Breast epithelium (tissue), 4 donors: ENCODE measurements at regions not wholly inside any gene's neighbourhood (a gene's known extent, or its start where the extent isn't known, plus 50 kb on each side); places are given as distances from the start of the nearest gene placed in this dataset.

Experiments
- DNase-seq, 2 donors: peaks; one replicate each; pipeline ENCODE4 v3.0.0-alpha.2; 2019; ENCODE audit warnings: low spot score in 2 of 2
- H3K27ac ChIP-seq, 2 donors: fragments of 200-600 bp; sonication (generic) in 1 of 2; one replicate each; pipeline ENCODE4 v1.5.1; 2016 to 2019; ENCODE audit warnings: mild to moderate bottlenecking in 1 of 2
- H3K27me3 ChIP-seq, 2 donors: fragments of 200-600 bp; sonication (generic) in 1 of 2; one replicate each; pipeline versions ENCODE4 v1.5.1 to v1.6.0; 2017 to 2019; ENCODE audit warnings: control low read depth in 1 of 2, mild to moderate bottlenecking in 1 of 2
- H3K36me3 ChIP-seq: fragments of 200-600 bp; one replicate; pipeline ENCODE4 v1.5.1; 2019
- H3K4me1 ChIP-seq, 2 donors: fragments of 200-600 bp; sonication (generic); one replicate each; pipeline ENCODE4 v1.5.1; 2016 to 2019; ENCODE audit warnings: control low read depth in 1 of 2
- H3K4me3 ChIP-seq, 3 donors: fragments of 200-600 bp; sonication (generic); 1 replicate in 2 of 3; 2 replicates in 1 of 3; pipeline ENCODE4 v1.5.1; 2016 to 2019; ENCODE audit warnings: mild to moderate bottlenecking in 3 of 3, moderate library complexity in 2 of 3
- H3K9me3 ChIP-seq, 2 donors: fragments of 200-600 bp; sonication (generic) in 1 of 2; one replicate each; pipeline ENCODE4 v1.5.1; 2016 to 2019; ENCODE audit warnings: control low read depth in 1 of 2
- POLR2A ChIP-seq: fragments of 450-650 bp; IDR thresholded peaks from one replicate; pipeline ENCODE4 v1.6.1; 2016; ENCODE audit warnings: antibody characterized with exemption, mild to moderate bottlenecking, moderate library complexity
- POLR2AphosphoS5 ChIP-seq, 3 donors: sonication (generic); formaldehyde crosslinking; IDR thresholded peaks; one replicate each; pipeline ENCODE4 v1.6.1; 2017; ENCODE audit warnings: antibody characterized with exemption in 3 of 3
- intact Hi-C: fragments of 100-400 bp; cut with DNase I; formaldehyde crosslinking; loops from one replicate; pipeline ENCODE4 v1.15.1; 2023; ENCODE audit warnings: low total_unique reads
- TF ChIP-seq, protein P1 (sequence below), 3 donors: fragments of 450-650 bp; IDR thresholded peaks; one replicate each; pipeline ENCODE4 v1.5.1; 2016 to 2017; ENCODE audit warnings: antibody characterized with exemption in 3 of 3, mild to moderate bottlenecking in 3 of 3, moderate library complexity in 3 of 3

DNA sequence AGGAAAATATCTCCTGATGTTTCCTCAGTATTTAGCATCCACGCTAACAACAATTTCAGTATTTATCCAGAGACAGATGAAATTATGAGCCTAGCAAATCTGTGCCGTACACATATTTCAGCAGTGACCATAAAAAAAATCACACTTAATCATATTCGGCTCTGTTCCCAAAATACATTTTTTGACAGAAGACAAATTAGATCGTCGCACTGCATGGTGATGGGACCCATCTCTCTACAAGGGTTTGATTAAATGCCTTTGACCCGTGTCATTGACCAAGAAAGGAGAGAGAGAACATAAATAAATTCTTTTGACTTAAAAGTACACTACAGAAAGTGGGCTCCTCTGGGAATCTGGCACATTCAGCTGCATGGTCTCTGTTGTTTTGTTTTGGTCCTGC, 215.3 kb upstream of the SEMA6D start:
- TF ChIP-seq, protein P1, sequence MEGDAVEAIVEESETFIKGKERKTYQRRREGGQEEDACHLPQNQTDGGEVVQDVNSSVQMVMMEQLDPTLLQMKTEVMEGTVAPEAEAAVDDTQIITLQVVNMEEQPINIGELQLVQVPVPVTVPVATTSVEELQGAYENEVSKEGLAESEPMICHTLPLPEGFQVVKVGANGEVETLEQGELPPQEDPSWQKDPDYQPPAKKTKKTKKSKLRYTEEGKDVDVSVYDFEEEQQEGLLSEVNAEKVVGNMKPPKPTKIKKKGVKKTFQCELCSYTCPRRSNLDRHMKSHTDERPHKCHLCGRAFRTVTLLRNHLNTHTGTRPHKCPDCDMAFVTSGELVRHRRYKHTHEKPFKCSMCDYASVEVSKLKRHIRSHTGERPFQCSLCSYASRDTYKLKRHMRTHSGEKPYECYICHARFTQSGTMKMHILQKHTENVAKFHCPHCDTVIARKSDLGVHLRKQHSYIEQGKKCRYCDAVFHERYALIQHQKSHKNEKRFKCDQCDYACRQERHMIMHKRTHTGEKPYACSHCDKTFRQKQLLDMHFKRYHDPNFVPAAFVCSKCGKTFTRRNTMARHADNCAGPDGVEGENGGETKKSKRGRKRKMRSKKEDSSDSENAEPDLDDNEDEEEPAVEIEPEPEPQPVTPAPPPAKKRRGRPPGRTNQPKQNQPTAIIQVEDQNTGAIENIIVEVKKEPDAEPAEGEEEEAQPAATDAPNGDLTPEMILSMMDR (IDR thresholded peaks at IDR 0.05): no peak
- TF ChIP-seq POLR2AphosphoS5 (IDR thresholded peaks at IDR 0.05) (no peak), POLR2A (no peak)
- no peaks in the 10 kb centered on the region for H3K4me1 ChIP-seq
- DNase-seq: no peak

DNA sequence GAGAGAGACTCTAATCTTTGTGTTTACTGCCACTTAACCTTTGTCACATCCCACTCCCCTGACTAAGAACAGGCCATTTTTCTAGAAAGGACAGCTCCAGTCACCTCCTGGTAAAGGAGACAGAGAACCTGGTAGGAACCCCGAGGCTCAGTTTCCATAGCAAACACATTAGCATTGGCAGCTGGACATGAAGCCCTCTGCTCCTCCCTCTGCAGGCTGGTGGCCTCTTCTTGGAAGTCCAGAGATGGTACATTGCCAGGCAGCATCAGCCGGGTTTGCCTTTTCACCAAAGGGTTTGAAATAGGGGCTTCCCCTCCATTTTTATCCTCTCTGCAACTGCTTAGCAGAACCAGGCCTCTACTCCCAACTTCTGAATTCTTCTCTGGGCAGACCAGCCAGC, 213.4 kb upstream of the SEMA6D start:
- Histone ChIP-seq H3K4me3 (no peak overlapping the region), H3K27me3 (no peaks in the 10 kb centered on the region), H3K27ac (no peak overlapping the region), H3K4me1 (no peaks in the 10 kb centered on the region), H3K36me3 (no peaks in the 10 kb centered on the region), H3K9me3 (no peaks in the 10 kb centered on the region)
- TF ChIP-seq POLR2AphosphoS5 (IDR thresholded peaks at IDR 0.05) (no peak), POLR2A (no peak)
- TF ChIP-seq, protein P1 (IDR thresholded peaks at IDR 0.05): no peak
- no peak for DNase-seq
- intact Hi-C loops: no loop called here

More for the DNA sequence above, 215.3 kb upstream of the SEMA6D start:
- no peak overlapping the region for H3K4me3 ChIP-seq
- no peaks in the 10 kb centered on the region for H3K27me3 ChIP-seq
- no peaks in the 10 kb centered on the region for H3K9me3 ChIP-seq
- no peak overlapping the region for H3K27ac ChIP-seq
- intact Hi-C loops: no loop called here
- H3K36me3 ChIP-seq: no peaks in the 10 kb centered on the region

DNA sequence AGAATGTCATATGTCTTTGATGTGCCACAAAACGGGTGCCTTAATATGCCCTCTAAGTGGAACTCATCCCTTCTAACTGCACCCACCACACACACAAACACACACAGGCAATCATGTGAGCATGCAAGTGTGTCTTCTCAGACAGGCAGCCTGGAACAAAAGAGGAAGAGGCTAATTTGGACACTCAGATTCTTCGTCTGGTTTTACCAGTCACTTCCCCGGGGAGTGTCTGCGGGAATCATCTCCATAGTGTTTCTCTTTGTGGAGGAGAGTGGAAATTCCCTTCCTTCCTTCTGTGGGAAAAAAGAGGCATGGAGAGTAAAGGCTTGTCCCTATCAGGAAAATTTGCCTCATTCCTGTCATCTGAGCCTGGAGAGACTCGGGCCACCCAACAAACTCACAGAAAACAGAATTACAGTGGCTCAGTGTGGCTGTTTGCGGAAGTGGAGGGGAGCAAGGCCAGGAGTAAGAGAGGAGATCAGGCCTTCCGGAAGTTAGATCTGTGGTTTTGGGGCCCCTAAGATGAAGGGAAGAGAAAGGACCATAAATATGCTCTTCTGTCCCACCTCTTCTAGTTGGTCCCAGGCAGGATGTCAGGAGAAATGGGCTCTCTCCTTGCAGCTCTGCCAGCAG, 212.6 kb upstream of the SEMA6D start:
- intact Hi-C loops: no loop called here
- no peak overlapping the region for H3K27ac ChIP-seq
- no peaks in the 10 kb centered on the region for H3K36me3 ChIP-seq
- no peaks in the 10 kb centered on the region for H3K9me3 ChIP-seq
- DNase-seq: no peak
- no peaks in the 10 kb centered on the region for H3K27me3 ChIP-seq
- no peaks in the 10 kb centered on the region for H3K4me1 ChIP-seq
- no peak overlapping the region for H3K4me3 ChIP-seq
- TF ChIP-seq, protein P1 (IDR thresholded peaks at IDR 0.05): no peak
- TF ChIP-seq POLR2AphosphoS5 (IDR thresholded peaks at IDR 0.05): no peak
- no peak for TF ChIP-seq POLR2A

GRCh38 chr15:47505712-47506328, 211.5 kb upstream of the SEMA6D start:
- H3K9me3 ChIP-seq: no peaks in the 10 kb centered on the region
- H3K27me3 ChIP-seq: no peaks in the 10 kb centered on the region
- H3K4me1 ChIP-seq: no peaks in the 10 kb centered on the region
- intact Hi-C loops: no loop called here
- peak overlapping the region; percentile 37 to 71 for H3K27ac ChIP-seq
- no peaks in the 10 kb centered on the region for H3K36me3 ChIP-seq
- no peak for DNase-seq
- peak overlapping the region in 1 of 3 donors; percentile 31 for H3K4me3 ChIP-seq
- TF ChIP-seq POLR2A (no peak), POLR2AphosphoS5 (IDR thresholded peaks at IDR 0.05) (no peak)
- TF ChIP-seq, protein P1 (IDR thresholded peaks at IDR 0.05): no peak

- Histone ChIP-seq H3K4me3 (peak overlapping the region in 1 of 3 donors; percentile 31), H3K27me3 (no peaks in the 10 kb centered on the region), H3K27ac (peak overlapping the region; percentile 37 to 71), H3K4me1 (no peaks in the 10 kb centered on the region), H3K9me3 (no peaks in the 10 kb centered on the region), H3K36me3 (no peaks in the 10 kb centered on the region)
- DNase-seq: peak in 1 of 2 donors; percentile 17
- TF ChIP-seq POLR2A (no peak), POLR2AphosphoS5 (IDR thresholded peaks at IDR 0.05) (no peak)
- TF ChIP-seq, protein P1 (IDR thresholded peaks at IDR 0.05): no peak
- intact Hi-C loops: no loop called here
Observed at GRCh38 chr15:47506329-47507100, 210.8 kb upstream of the SEMA6D start.
